Breast epithelium (tissue), 4 donors: ENCODE measurements at regions not wholly inside any gene's neighbourhood (a gene's known extent, or its start where the extent isn't known, plus 50 kb on each side); places are given as distances from the start of the nearest gene placed in this dataset.

ENCODE experiments used
- DNase-seq, 2 donors: peaks; one replicate each; pipeline ENCODE4 v3.0.0-alpha.2; 2019; ENCODE audit warnings: low spot score in 2 of 2
- H3K27ac ChIP-seq, 2 donors: fragments of 200-600 bp; sonication (generic) in 1 of 2; one replicate each; pipeline ENCODE4 v1.5.1; 2016 to 2019; ENCODE audit warnings: mild to moderate bottlenecking in 1 of 2
- H3K27me3 ChIP-seq, 2 donors: fragments of 200-600 bp; sonication (generic) in 1 of 2; one replicate each; pipeline versions ENCODE4 v1.5.1 to v1.6.0; 2017 to 2019; ENCODE audit warnings: control low read depth in 1 of 2, mild to moderate bottlenecking in 1 of 2
- H3K36me3 ChIP-seq: fragments of 200-600 bp; one replicate; pipeline ENCODE4 v1.5.1; 2019
- H3K4me1 ChIP-seq, 2 donors: fragments of 200-600 bp; sonication (generic); one replicate each; pipeline ENCODE4 v1.5.1; 2016 to 2019; ENCODE audit warnings: control low read depth in 1 of 2
- H3K4me3 ChIP-seq, 3 donors: fragments of 200-600 bp; sonication (generic); 1 replicate in 2 of 3; 2 replicates in 1 of 3; pipeline ENCODE4 v1.5.1; 2016 to 2019; ENCODE audit warnings: mild to moderate bottlenecking in 3 of 3, moderate library complexity in 2 of 3
- H3K9me3 ChIP-seq, 2 donors: fragments of 200-600 bp; sonication (generic) in 1 of 2; one replicate each; pipeline ENCODE4 v1.5.1; 2016 to 2019; ENCODE audit warnings: control low read depth in 1 of 2
- CTCF ChIP-seq, 3 donors: fragments of 450-650 bp; IDR thresholded peaks; one replicate each; pipeline ENCODE4 v1.5.1; 2016 to 2017; ENCODE audit warnings: antibody characterized with exemption in 3 of 3, mild to moderate bottlenecking in 3 of 3, moderate library complexity in 3 of 3
- POLR2A ChIP-seq: fragments of 450-650 bp; IDR thresholded peaks from one replicate; pipeline ENCODE4 v1.6.1; 2016; ENCODE audit warnings: antibody characterized with exemption, mild to moderate bottlenecking, moderate library complexity
- POLR2AphosphoS5 ChIP-seq, 3 donors: sonication (generic); formaldehyde crosslinking; IDR thresholded peaks; one replicate each; pipeline ENCODE4 v1.6.1; 2017; ENCODE audit warnings: antibody characterized with exemption in 3 of 3
- intact Hi-C: fragments of 100-400 bp; cut with DNase I; formaldehyde crosslinking; loops from one replicate; pipeline ENCODE4 v1.15.1; 2023; ENCODE audit warnings: low total_unique reads

- H3K27me3 ChIP-seq = no peaks in the 10 kb centered on the region
- H3K4me3 ChIP-seq = no peak overlapping the region
- H3K9me3 ChIP-seq = no peaks in the 10 kb centered on the region
- TF ChIP-seq POLR2A (no peak), POLR2AphosphoS5 (IDR thresholded peaks at IDR 0.05) (no peak), CTCF (IDR thresholded peaks at IDR 0.05) (no peak)
- intact Hi-C loops = no loop called here
- H3K4me1 ChIP-seq = no peaks in the 10 kb centered on the region
- H3K36me3 ChIP-seq = no peaks in the 10 kb centered on the region
- no peak overlapping the region for H3K27ac ChIP-seq
- no peak for DNase-seq
Measured at GRCh38 chr13:54133746-54134145, 1105.1 kb downstream of the OLFM4 start.

DNA sequence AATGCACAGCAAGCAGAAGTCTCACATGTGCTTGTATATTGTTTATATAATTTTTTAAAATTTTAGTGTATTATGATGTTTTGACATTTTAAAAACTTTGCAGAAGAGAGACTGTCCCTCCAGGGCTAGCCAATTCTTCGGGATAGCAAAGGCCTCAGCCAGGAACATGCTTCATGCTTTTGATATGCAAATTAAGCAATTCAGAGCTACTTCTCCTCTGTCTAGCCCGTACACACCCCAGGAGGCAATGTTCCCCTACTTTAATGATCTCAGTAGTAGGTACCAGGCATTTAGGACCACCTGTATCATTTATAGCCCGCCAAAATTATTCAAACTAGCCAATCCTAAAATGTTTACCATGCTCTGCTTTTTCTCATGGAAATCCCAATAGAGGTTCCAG lies 1116.2 kb downstream of the OLFM4 start:
- Histone ChIP-seq H3K27ac (no peak overlapping the region), H3K9me3 (no peaks in the 10 kb centered on the region), H3K36me3 (peaks cover 4% of the 10 kb centered on the region), H3K27me3 (no peaks in the 10 kb centered on the region), H3K4me3 (no peak overlapping the region), H3K4me1 (no peaks in the 10 kb centered on the region)
- TF ChIP-seq CTCF (IDR thresholded peaks at IDR 0.05) (no peak), POLR2A (no peak)
- intact Hi-C loops = no loop called here
- DNase-seq = no peak

DNA sequence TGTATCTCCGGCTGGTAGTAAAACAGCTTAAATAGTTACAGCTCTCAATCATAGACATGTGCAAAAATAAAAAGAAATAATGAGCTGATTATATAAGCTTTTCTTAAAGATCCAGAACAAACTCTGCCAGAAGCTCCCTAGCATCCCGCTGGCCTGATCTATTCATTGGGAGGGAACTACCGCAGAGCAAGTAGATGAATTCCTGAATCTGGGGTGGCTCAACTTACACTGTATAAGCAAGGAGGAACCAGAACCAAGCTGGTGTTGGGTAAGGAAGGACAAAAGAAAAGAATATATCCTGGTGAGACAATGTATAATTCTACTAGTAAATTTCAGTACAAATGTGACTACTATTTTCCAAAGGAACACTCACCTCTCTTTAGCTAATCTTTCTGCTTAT lies 1122.2 kb downstream of the OLFM4 start:
- no peak for DNase-seq
- no peak overlapping the region for H3K27ac ChIP-seq
- no peak for TF ChIP-seq POLR2AphosphoS5 (IDR thresholded peaks at IDR 0.05)
- TF ChIP-seq POLR2A = no peak
- TF ChIP-seq CTCF (IDR thresholded peaks at IDR 0.05) = no peak
- H3K4me1 ChIP-seq = no peaks in the 10 kb centered on the region
- H3K9me3 ChIP-seq = no peaks in the 10 kb centered on the region
- intact Hi-C loops = no loop called here
- no peaks in the 10 kb centered on the region for H3K27me3 ChIP-seq
- H3K4me3 ChIP-seq = no peak overlapping the region
- peaks cover 4% of the 10 kb centered on the region for H3K36me3 ChIP-seq

GRCh38 chr13:54162069-54162468 lies 1133.5 kb downstream of the OLFM4 start:
- Histone ChIP-seq H3K4me3 (no peak overlapping the region), H3K27ac (no peak overlapping the region), H3K4me1 (no peaks in the 10 kb centered on the region), H3K9me3 (no peaks in the 10 kb centered on the region), H3K36me3 (no peaks in the 10 kb centered on the region), H3K27me3 (no peaks in the 10 kb centered on the region)
- intact Hi-C loops = no loop called here
- no peak for DNase-seq
- TF ChIP-seq POLR2AphosphoS5 (IDR thresholded peaks at IDR 0.05) = no peak
- TF ChIP-seq CTCF (IDR thresholded peaks at IDR 0.05) = no peak
- TF ChIP-seq POLR2A = no peak

DNA sequence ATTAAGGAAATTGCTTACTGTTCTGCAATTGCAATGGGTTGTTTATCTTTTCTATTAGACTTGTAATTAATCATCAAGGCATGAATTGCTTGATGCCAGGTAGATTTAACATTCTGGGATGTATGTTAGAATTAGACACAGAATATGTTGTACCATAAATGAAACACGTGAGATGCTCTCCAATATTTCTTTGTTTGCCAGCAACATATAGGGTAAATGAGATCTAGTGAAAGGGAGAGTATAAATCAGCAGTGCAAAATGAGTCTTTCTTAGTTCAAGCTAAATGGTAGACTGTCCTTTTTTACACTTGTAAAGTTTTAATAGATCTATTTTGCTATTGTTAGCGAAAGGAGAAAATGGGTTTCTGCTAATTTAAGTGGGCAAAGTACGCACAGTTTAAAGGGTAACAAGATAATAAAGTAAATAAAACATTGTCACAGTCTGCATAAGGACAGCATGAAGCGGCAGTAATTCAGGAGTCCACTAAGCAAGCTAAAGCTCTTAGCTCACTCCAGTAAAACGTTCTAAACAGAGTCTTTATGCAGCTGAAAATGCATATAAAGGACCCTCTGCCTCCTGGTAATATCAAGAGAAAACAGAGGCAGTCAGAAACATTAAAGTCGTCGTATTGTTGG lies 1137.1 kb downstream of the OLFM4 start:
- no peaks in the 10 kb centered on the region for H3K9me3 ChIP-seq
- intact Hi-C loops = no loop called here
- H3K27me3 ChIP-seq = no peaks in the 10 kb centered on the region
- H3K4me3 ChIP-seq = no peak overlapping the region
- no peak overlapping the region for H3K27ac ChIP-seq
- no peak for TF ChIP-seq POLR2AphosphoS5 (IDR thresholded peaks at IDR 0.05)
- no peak for TF ChIP-seq POLR2A
- TF ChIP-seq CTCF (IDR thresholded peaks at IDR 0.05) = no peak
- no peak for DNase-seq
- no peaks in the 10 kb centered on the region for H3K36me3 ChIP-seq
- no peaks in the 10 kb centered on the region for H3K4me1 ChIP-seq
